Inferior parietal cortex (tissue), 1 donor: ENCODE measurements at regions not wholly inside any gene's neighbourhood (a gene's known extent, or its start where the extent isn't known, plus 50 kb on each side); places are given as distances from the start of the nearest gene placed in this dataset.

ENCODE experiments used
- DNase-seq: peaks from one replicate; pipeline ENCODE4 v3.0.0-alpha.2; 2016; ENCODE audit errors: extremely low spot score

DNA sequence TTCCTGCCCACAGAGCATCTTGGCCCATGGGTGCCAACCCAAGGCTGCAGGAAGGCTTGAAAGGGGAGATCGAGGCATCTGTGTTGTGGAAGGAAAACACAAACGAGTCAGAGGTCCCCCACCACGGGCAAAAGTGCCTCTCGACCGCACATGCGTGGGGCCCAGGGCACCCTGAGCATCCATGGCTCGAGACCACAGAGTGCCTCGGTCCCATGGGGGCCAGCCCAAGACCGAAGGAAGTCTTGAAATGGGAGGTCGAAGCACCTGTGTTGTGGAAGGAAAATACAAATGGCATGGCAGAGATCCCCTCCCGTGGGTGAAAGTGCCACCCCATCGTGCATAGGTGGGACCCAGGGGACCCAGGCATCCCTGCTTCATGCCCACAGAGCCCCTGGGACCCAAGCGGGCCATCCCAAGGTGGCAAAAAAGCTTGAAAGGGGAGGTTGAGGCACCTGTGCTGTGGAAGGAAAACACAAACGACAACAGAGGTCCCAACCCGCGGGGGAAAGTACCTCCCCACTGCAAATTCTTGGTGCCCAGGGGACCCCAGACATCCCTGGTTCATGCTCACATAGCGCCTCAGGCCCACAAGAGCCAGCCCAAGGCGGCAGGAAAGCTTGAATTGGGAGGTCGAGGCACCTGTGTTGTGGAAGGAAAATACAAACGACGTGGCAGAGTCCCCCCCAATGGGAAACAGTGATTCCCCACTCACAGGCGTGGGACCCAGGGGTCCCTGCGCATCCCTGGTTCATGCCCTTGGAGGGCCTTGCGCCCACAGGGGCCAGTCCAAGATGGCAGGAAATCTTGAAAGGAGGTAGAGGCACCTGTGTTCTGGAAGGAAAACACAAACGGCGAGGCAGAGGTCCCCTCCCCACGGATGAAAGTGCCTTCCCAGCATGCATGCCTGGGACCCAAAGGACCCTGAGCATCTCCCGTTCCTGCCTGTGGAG is 373.0 kb downstream of the ALG10 start:
- DNase-seq = no peak

- no peak for DNase-seq
These were observed 373.9 kb downstream of the ALG10 start for GRCh38 chr12:34396006-34396860.

GRCh38 chr12:34396861-34397590 is 374.7 kb downstream of the ALG10 start:
- DNase-seq = no peak

DNA sequence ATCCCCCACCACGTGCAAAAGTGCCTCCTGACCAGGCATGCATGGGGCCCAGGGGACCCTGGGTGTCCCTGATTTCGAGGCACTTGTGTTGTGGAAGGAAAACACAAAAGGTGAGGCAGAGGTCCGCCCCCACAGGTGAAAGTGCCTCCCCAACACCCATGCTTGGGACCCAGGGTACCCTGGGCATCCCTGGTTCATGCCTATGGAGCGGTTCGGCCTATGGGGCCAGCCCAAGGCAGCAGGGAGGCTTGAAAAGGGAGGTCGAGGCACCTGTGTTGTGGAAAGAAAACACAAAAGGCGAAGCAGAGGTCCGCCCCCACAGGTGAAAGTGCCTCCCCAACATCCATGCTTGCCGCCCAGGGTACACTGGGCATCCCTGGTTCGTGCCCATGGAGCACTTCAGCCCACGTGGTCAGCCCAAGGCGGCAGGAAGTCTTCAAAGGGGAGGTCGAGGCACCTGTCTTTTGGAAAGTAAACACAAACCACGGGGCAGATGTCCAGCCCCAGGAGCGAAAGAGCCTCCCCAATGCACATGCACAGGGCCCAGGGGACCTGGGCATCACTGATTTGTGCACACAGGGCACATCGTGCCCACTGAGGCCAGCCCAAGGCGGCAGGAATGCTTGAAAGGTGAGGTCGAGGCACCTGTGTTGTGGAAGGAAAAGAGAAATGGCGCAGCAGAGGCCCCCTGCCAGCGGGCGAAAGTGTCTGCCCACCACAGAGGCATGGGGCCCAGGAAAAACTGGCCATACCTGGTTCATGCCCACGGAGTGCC is 375.5 kb downstream of the ALG10 start:
- no peak for DNase-seq

GRCh38 chr12:34398366-34398705 is 376.0 kb downstream of the ALG10 start:
- DNase-seq = no peak

- DNase-seq = no peak
These were observed 376.7 kb downstream of the ALG10 start for GRCh38 chr12:34398706-34399630.

GRCh38 chr12:34399631-34400410 is 377.5 kb downstream of the ALG10 start:
- no peak for DNase-seq

DNA sequence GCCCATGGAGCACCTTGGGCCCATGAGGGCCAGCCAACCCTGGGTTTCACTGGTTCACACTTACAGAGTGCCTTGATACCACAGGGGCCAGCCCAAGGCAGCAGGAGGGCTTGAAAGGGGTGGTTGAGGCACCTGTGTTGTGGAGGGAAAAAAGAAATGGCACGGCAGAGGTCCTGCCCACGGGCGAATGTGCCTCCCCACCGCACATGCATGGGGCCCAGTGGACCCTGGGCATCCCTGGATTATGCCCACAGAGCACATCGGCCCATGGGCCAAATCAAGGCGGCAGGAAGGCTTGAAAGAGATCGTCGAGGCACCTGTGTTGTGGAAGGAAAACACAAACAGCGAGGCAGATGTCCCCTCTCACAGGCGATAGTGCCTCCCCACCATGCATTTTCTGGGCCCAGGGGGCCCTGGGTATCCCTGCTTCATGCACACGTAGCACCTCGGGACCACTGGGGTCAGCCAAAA is 378.1 kb downstream of the ALG10 start:
- no peak for DNase-seq

- no peak for DNase-seq
These were observed 378.8 kb downstream of the ALG10 start for GRCh38 chr12:34400986-34401658.

- no peak for DNase-seq
These were observed 379.4 kb downstream of the ALG10 start for GRCh38 chr12:34401659-34402227.

DNA sequence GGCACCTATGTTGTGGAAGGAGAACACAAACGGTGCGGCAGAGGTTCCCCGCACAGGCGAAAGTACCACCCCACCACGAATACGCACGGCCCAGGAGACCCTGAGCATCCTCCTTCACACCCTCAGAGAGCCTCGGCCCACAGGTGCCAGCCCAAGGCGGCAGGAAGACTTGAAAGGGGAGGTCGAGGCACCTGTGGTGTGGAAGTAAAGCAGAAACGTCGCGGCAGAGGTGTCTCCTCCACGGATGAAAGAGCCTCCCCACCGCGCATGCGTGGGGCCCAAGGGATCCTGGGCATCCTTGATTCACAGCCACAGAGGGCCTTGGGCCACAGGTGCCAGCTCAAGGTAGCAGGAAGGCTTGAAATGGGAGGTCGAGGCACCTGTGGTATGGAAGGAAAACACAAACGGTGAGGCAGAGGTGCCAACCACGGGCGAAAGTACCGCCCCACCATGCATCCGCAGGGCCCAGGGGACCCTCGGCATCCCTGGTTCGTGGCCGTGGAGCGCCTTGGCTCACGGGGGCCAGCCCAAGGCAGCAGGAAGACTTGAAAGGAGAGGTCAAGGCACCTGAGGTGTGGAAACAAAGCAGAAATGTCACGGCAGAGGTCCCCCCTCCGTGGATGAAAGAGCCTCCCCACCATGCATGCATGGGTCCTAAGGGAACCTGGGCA is 380.1 kb downstream of the ALG10 start:
- no peak for DNase-seq

DNA sequence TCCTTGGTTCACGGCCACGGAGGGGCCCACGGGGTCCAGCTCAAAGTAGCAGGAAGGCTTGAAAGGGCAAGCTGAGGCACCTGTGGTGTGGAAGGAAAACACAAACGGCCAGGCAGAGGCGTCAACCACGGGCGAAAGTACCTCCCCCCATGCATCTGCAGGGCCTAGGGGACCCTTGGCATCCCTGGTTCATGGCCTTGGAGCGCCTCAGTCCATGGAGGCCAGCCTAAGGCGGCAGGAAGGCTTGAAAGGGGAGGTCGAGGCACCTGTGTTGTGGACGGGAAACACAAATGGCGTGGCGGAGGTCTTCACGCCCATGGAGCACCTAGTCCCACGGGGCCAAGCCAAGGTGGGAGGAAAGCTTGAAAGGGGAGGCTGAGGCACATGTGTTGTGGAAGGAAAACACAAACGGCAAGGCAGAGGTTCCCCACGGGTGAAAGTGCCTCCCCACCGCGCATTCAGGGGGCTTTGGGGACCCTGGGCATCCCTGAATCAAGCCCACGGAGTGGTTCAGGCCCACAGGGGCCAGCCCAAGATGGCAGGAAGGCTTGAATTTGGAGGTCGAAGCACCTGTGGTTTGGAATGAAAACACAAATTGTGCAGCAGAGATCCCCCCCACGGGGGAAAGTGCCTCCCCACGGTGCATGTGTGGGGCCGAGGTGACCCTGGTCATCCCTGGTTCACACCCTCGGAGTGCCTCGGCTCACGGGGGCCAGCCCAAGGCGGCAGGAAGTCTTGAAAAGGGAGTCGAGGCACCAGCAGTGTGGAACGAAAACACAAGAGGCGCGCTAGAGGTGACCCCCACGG is 380.8 kb downstream of the ALG10 start:
- no peak for DNase-seq

DNA sequence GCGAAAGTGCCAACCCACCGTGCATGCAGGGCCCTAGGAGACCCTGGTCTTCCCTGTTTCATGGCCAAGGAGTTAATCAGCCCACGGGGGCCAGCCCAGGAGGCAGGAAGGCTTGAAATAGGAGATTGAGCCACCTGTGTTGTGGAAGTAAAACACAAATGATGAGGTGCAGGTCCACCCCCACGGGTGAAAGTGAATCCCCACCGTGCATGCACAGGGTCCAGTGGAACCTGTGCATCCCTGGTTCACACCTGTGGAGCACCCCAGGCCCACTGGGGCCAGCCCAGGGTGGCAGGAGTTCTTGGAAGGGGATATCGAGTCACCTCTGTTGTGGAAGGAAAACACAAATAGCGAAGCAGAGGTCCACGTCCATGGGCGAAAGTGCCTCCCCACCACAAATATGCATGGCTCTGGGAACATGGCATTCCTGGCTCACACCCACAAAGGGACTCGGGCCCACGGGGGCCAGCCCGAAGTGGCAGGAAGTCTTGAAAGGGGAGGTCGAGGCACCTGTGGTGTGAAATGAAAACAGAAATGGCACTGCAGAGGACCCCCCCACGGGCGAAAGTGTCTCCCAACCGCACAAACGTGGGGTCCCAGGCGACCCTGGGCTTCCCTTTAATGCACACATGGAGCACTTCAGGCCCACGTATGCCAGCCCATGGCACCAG is 381.5 kb downstream of the ALG10 start:
- no peak for DNase-seq

DNA sequence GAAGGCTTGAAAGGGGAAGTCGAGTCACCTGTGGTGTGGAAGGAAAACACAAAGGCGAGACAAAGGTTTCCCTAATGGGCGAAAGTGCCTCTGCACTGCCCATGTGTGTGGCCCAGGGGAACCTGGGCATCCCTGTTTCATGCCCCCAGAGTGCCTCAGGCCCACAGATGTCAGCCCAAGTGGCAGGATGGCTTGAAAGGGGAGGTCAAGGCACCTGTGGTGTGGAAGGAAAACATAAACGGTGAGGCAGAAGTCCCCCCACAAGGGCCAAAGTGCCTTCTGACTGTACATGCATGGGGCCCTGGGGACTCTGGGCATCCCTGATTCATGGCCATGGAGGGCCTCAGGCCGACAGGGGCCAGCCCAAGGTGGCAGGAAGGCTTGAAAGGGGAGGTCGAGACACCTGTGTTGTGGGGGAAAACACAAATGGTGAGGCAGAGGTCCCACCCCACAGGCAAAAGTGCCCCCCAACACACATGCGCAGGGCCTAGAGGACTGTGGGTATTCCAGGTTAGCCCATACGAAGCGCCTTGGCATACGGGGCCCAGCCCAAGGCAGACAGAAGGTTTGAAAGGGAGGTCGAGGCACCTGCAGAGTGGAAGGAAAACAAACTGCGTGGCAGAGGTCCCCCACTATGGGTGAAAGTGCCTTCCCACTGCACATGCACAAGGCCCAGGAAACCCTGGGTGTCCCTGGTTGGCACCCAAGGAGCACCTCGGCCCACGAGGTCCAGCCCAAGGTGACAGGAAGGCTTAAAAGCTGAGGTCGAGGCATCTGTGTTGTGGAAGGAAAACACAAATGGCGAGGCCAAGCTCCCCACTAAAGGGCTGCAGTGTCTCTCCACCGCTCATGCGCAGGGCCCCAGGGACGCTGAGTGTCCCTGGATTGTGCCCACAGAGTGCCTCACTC is 382.3 kb downstream of the ALG10 start:
- no peak for DNase-seq
